ENCODE measurements at regions not wholly inside any gene's neighbourhood (a gene's known extent, or its start where the extent isn't known, plus 50 kb on each side); places are given as distances from the start of the nearest gene placed in this dataset.

- in situ Hi-C loops (cut with HindIII; ENCODE audit: extremely low pct_ligation_motif_present, low pct_unique_long_range_greater_than_20kb) (no loop called here), intact Hi-C loops (cut with micrococcal nuclease; ENCODE audit: unreplicated experiment) (no loop called here)
- BruUV-seq (replicated peaks): no TSS peak
- H3K4me1 ChIP-seq (ENCODE audit: insufficient read depth, low read length): no peaks in the 10 kb centered on the region
- ChIA-PET POLR2A (no interaction called here), CTCF (ENCODE audit: low intra/inter-chr PET ratio, low total read pairs) (no interaction called here)
- H3K4me3 ChIP-seq (replicated peaks in 1 of 3; ENCODE audit: insufficient read depth in 1 of 3, low read depth in 2 of 3, low read length in 3 of 3): no peak overlapping the region
- no peak for FAIRE-seq
- 29% methylated on average over 5 of the region's 5 CpGs for WGBS (ENCODE audit: low lambda C conversion rate)
- TF ChIP-seq HCFC1 (IDR thresholded peaks at IDR 0.05; ENCODE audit: low read depth, low read length) (no peak), ZNF562 (CRISPR knock-in tag; IDR thresholded peaks at IDR 0.05; ENCODE audit: borderline replicate concordance) (no peak), ETV6 (CRISPR knock-in tag; conservative IDR thresholded peaks at IDR 0.05) (no peak), MXD1 (CRISPR knock-in tag; IDR thresholded peaks at IDR 0.05) (no peak), DNMT3B (CRISPR knock-in tag; conservative IDR thresholded peaks at IDR 0.05) (no peak), KDM4B (CRISPR knock-in tag; IDR thresholded peaks at IDR 0.05) (no peak), MTA1 (CRISPR knock-in tag; IDR thresholded peaks at IDR 0.05; ENCODE audit: borderline replicate concordance) (no peak), ZNF12 (CRISPR knock-in tag; IDR thresholded peaks at IDR 0.05) (no peak), ZNF563 (CRISPR knock-in tag; IDR thresholded peaks at IDR 0.05) (no peak), MLLT10 (CRISPR knock-in tag; IDR thresholded peaks at IDR 0.05) (no peak), ZXDC (CRISPR knock-in tag; IDR thresholded peaks at IDR 0.05) (no peak), PAWR (CRISPR knock-in tag; IDR thresholded peaks at IDR 0.05; ENCODE audit: borderline replicate concordance) (no peak)
- TF ChIP-seq, protein P1, sequence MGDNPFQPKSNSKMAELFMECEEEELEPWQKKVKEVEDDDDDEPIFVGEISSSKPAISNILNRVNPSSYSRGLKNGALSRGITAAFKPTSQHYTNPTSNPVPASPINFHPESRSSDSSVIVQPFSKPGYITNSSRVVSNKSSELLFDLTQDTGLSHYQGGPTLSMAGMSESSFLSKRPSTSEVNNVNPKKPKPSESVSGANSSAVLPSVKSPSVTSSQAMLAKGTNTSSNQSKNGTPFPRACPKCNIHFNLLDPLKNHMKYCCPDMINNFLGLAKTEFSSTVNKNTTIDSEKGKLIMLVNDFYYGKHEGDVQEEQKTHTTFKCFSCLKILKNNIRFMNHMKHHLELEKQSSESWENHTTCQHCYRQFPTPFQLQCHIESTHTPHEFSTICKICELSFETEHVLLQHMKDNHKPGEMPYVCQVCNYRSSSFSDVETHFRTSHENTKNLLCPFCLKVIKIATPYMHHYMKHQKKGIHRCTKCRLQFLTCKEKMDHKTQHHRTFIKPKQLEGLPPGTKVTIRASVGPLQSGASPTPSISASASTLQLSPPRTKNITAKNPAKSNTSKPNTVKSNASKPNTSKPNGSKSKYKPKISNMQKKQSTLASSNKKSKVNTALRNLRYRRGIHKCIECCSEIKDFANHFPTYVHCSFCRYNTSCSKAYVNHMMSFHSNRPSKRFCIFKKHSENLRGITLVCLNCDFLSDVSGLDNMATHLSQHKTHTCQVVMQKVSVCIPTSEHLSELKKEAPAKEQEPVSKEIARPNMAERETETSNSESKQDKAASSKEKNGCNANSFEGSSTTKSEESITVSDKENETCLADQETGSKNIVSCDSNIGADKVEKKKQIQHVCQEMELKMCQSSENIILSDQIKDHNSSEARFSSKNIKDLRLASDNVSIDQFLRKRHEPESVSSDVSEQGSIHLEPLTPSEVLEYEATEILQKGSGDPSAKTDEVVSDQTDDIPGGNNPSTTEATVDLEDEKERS (CRISPR knock-in tag; IDR thresholded peaks at IDR 0.05): no peak
- TF ChIP-seq, protein P2, sequence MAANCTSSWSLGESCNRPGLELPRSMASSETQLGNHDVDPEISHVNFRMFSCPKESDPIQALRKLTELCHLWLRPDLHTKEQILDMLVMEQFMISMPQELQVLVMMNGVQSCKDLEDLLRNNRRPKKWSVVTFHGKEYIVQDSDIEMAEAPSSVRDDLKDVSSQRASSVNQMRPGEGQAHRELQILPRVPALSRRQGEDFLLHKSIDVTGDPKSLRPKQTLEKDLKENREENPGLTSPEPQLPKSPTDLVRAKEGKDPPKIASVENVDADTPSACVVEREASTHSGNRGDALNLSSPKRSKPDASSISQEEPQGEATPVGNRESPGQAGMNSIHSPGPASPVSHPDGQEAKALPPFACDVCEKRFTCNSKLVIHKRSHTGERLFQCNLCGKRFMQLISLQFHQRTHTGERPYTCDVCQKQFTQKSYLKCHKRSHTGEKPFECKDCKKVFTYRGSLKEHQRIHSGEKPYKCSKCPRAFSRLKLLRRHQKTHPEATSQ (CRISPR knock-in tag; IDR thresholded peaks at IDR 0.05; ENCODE audit: borderline replicate concordance): no peak
- DNase-seq (ENCODE audit: low spot score): no peak
- H2AFZ ChIP-seq (ENCODE audit: low read length): no peak overlapping the region
- H3K27ac ChIP-seq (ENCODE audit: extremely low read length, insufficient read depth, low read length): no peak overlapping the region
- no peak for ATAC-seq
- no peak overlapping the region for H3K4me2 ChIP-seq (ENCODE audit: low read depth, low read length)
- peaks cover 0 to 4% of the 10 kb centered on the region in 2 experiments; a peak in 1 of 5 replicates for H3K27me3 ChIP-seq (ENCODE audit: control insufficient read depth in 1 of 2, insufficient read depth in 2 of 2, low read length in 2 of 2)
- no peak overlapping the region for H3K9ac ChIP-seq (ENCODE audit: insufficient read depth, low read depth, low read length)
- H3K79me2 ChIP-seq (ENCODE audit: insufficient read depth, low read length): no peaks in the 10 kb centered on the region
- H3K9me3 ChIP-seq (ENCODE audit: low read length): no peaks in the 10 kb centered on the region
- no peaks in the 10 kb centered on the region for H4K20me1 ChIP-seq (ENCODE audit: insufficient read depth, low read length)
- no peaks in the 10 kb centered on the region for H3K36me3 ChIP-seq (replicated peaks in 1 of 2; ENCODE audit: control insufficient read depth in 1 of 2, insufficient read depth in 2 of 2, low read length in 2 of 2)
Observed at GRCh38 chr20:48070991-48071652, 285.8 kb upstream of the SULF2 start.
